ENCODE measurements at regions not wholly inside any gene's neighbourhood (a gene's known extent, or its start where the extent isn't known, plus 50 kb on each side); places are given as distances from the start of the nearest gene placed in this dataset.
"Not testable (repeated sequence)": the region's sequence is repeated elsewhere in the genome, so short reads cannot be mapped to it uniquely, and the experiment has no call there.

DNA sequence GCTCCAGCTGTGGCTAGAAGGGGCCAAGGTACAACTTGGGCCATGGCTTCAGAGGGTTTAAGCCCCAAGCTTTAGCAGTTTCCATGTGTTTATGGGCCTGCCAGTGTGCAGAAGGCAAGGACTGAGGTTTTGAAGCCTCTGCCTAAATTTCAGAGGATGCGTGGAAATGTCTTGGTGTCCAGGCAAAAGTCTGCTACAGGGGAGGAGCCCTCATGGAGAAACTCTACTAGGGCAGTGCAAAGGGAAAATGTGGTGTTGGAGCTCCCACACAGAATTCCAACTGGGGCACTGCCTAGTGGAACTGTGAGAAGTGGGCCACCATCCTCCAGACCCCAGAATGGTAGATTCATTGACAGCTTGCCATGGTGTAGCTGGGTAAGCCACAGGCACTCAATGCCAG, 527.2 kb upstream of the RORB start:
- no peak overlapping the region for H3K4me3 ChIP-seq
- DNase-seq (no peak), ATAC-seq (ENCODE audit: low FRiP score in 2 of 2) (no peak)
- H3K27ac ChIP-seq, result no peak overlapping the region
- H3K9me3 ChIP-seq, result peaks cover 0 to 17% (median 0%) of the 10 kb centered on the region in 4 donors
- 83 to 94% methylated on average over 1 of the region's 1 CpG for WGBS, 2 donors
- no peaks in the 10 kb centered on the region for H3K4me1 ChIP-seq
- H3K36me3 ChIP-seq, result no peaks in the 10 kb centered on the region
- H3K27me3 ChIP-seq, result no peaks in the 10 kb centered on the region
- TF ChIP-seq, protein P1, sequence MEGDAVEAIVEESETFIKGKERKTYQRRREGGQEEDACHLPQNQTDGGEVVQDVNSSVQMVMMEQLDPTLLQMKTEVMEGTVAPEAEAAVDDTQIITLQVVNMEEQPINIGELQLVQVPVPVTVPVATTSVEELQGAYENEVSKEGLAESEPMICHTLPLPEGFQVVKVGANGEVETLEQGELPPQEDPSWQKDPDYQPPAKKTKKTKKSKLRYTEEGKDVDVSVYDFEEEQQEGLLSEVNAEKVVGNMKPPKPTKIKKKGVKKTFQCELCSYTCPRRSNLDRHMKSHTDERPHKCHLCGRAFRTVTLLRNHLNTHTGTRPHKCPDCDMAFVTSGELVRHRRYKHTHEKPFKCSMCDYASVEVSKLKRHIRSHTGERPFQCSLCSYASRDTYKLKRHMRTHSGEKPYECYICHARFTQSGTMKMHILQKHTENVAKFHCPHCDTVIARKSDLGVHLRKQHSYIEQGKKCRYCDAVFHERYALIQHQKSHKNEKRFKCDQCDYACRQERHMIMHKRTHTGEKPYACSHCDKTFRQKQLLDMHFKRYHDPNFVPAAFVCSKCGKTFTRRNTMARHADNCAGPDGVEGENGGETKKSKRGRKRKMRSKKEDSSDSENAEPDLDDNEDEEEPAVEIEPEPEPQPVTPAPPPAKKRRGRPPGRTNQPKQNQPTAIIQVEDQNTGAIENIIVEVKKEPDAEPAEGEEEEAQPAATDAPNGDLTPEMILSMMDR (IDR thresholded peaks at IDR 0.05), result no peak
- TF ChIP-seq POLR2A (IDR thresholded peaks at IDR 0.05) (no peak), POLR2AphosphoS5 (IDR thresholded peaks at IDR 0.05) (no peak), EP300 (IDR thresholded peaks at IDR 0.05) (no peak)

DNA sequence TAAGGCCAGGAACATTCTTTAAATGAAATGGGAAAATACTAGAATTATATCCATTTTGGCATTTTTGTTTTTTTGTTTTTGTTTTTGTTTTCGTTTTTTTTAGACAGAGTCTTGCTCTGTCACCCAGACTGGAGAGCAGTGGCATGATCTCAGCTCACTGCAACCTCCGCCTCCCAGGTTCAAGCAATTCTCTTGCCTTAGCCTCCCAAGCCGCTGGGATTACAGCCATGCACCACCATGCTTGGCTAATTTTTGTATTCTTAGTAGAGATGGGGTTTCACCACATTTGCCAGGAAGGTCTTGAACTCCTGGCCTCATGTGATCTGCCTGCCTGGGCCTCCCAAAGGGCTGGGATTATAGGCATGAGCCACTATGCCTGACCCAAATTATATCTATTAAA, 520.7 kb upstream of the RORB start:
- not testable (repeated sequence) for DNase-seq; H3K27ac ChIP-seq; H3K36me3 ChIP-seq; H3K9me3 ChIP-seq; H3K27me3 ChIP-seq; ATAC-seq (ENCODE audit: low FRiP score in 2 of 2); H3K4me1 ChIP-seq; H3K4me3 ChIP-seq
- 75 to 85% methylated on average over 3 of the region's 3 CpGs for WGBS, 2 donors

DNA sequence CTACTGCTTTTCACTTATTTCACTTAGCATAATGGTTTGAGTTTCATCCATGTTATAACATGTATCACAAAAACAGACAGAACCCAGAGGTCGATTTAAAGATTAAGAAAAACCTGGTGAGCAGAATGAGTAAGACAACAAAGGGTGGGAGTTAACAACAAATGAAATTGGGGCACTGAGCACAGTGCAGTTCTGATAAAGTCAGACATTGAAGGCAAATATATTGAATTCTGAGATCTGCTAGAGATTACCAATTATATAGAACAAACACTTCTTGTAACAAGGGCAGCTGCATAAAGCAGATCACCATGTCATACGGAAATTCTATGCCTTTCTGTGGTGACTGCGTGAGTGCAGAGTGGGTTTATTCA, 517.3 kb upstream of the RORB start:
- no peaks in the 10 kb centered on the region for H3K27me3 ChIP-seq
- no peaks in the 10 kb centered on the region for H3K36me3 ChIP-seq
- no peak for TF ChIP-seq POLR2A (IDR thresholded peaks at IDR 0.05)
- no peak for TF ChIP-seq EP300 (IDR thresholded peaks at IDR 0.05)
- TF ChIP-seq, protein P1 (IDR thresholded peaks at IDR 0.05), result no peak
- no peak for TF ChIP-seq POLR2AphosphoS5 (IDR thresholded peaks at IDR 0.05)
- no peak for DNase-seq
- no peaks in the 10 kb centered on the region for H3K4me1 ChIP-seq
- 71 to 74% methylated on average over 3 of the region's 3 CpGs for WGBS, 2 donors
- peaks cover 0 to under 1% (median 0%) of the 10 kb centered on the region in 4 donors for H3K9me3 ChIP-seq
- no peak overlapping the region for H3K4me3 ChIP-seq
- no peak for ATAC-seq (ENCODE audit: low FRiP score in 2 of 2)
- H3K27ac ChIP-seq, result no peak overlapping the region

DNA sequence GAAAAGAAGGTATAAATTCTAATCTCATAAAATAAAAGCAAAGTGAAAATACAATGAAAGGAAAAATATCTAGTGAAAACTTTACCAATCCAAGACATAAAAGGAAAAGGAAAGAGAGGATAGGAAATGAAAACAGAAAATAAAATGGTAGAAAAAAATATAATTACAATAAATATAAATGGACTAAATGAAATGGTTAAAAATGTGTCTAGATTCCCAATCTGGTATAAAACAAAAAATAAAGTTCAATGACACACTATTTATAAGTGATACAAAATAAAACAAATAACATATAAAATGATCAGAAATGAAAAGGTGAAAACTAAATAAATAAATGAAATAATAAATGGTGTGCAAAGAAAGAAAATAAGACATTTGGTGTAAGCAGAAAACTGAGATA, 516.4 kb upstream of the RORB start:
- no peak for DNase-seq

DNA sequence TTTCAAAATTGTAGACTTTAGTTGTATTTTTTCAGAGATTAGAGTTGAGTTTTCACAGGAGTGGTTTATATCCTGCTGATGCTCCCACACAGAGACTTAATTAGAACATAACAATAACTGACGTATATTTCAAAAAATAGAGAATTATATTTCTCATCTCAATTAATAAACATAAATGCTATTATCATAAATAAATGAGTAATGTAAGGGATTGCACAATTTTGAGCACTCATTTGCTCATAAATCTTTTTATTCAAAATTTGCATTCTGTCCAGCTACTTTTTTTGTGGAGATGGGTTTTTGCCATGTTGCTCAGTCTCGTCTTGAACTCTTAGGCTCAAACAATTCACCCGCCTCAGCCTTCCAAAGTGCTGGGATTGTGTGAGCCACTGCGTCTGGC, 515.7 kb upstream of the RORB start:
- no peak overlapping the region for H3K4me3 ChIP-seq
- H3K27me3 ChIP-seq, result no peaks in the 10 kb centered on the region
- no peak for TF ChIP-seq EP300 (IDR thresholded peaks at IDR 0.05)
- TF ChIP-seq, protein P1 (IDR thresholded peaks at IDR 0.05), result no peak
- no peak for TF ChIP-seq POLR2AphosphoS5 (IDR thresholded peaks at IDR 0.05)
- TF ChIP-seq POLR2A (IDR thresholded peaks at IDR 0.05), result no peak
- H3K9me3 ChIP-seq, result peaks cover 0 to 6% (median 0%) of the 10 kb centered on the region in 4 donors
- no peaks in the 10 kb centered on the region for H3K4me1 ChIP-seq
- H3K36me3 ChIP-seq, result no peaks in the 10 kb centered on the region
- DNase-seq (no peak), ATAC-seq (ENCODE audit: low FRiP score in 2 of 2) (no peak)
- 86 to 87% methylated on average over 4 of the region's 4 CpGs for WGBS, 2 donors
- H3K27ac ChIP-seq, result no peak overlapping the region

More for the DNA sequence above, 516.4 kb upstream of the RORB start:
- ATAC-seq (ENCODE audit: low FRiP score in 2 of 2), result no peak
- no peak overlapping the region for H3K4me3 ChIP-seq
- H3K36me3 ChIP-seq, result no peaks in the 10 kb centered on the region
- H3K27ac ChIP-seq, result no peak overlapping the region
- no peak for TF ChIP-seq EP300 (IDR thresholded peaks at IDR 0.05)
- TF ChIP-seq POLR2AphosphoS5 (IDR thresholded peaks at IDR 0.05), result no peak
- no peak for TF ChIP-seq POLR2A (IDR thresholded peaks at IDR 0.05)
- TF ChIP-seq, protein P1 (IDR thresholded peaks at IDR 0.05), result no peak
- H3K27me3 ChIP-seq, result no peaks in the 10 kb centered on the region
- H3K9me3 ChIP-seq, result peaks cover 0 to 6% (median 0%) of the 10 kb centered on the region in 4 donors
- H3K4me1 ChIP-seq, result no peaks in the 10 kb centered on the region

Data from upper lobe of left lung (tissue), 6 donors.